ENCODE measurements at regions not wholly inside any gene's neighbourhood (a gene's known extent, or its start where the extent isn't known, plus 50 kb on each side); places are given as distances from the start of the nearest gene placed in this dataset.

- Histone ChIP-seq H3K4me3 (replicated peaks in 1 of 4; ENCODE audit: control extremely low read depth in 1 of 4, insufficient read depth in 1 of 4, low read depth in 3 of 4, low read length in 4 of 4) (no peak overlapping the region), H3K27ac (ENCODE audit: insufficient read depth, low read length) (no peak overlapping the region), H4K20me1 (ENCODE audit: control insufficient read depth, extremely low read depth, insufficient read depth, low read length) (no peaks in the 10 kb centered on the region), H2AFZ (ENCODE audit: low read length) (no peak overlapping the region), H3K4me2 (ENCODE audit: extremely low read depth, insufficient read depth, low read length) (no peak overlapping the region), H3K4me1 (ENCODE audit: control insufficient read depth, extremely low read depth, insufficient read depth, low read length) (peaks cover 5% of the 10 kb centered on the region), H3K9me3 (ENCODE audit: control insufficient read depth, insufficient read depth, low read depth, low read length) (no peaks in the 10 kb centered on the region), H3K27me3 (ENCODE audit: control insufficient read depth, insufficient read depth, low read length) (no peaks in the 10 kb centered on the region), H3K79me2 (ENCODE audit: control insufficient read depth, insufficient read depth, low read length) (no peaks in the 10 kb centered on the region), H3K36me3 (ENCODE audit: control insufficient read depth, insufficient read depth, low read length) (no peaks in the 10 kb centered on the region), H3K9ac (ENCODE audit: insufficient read depth, low read length) (no peak overlapping the region)
- DNase-seq (ENCODE audit: low read depth in 2 of 2), result no peak
- TF ChIP-seq, protein P1, sequence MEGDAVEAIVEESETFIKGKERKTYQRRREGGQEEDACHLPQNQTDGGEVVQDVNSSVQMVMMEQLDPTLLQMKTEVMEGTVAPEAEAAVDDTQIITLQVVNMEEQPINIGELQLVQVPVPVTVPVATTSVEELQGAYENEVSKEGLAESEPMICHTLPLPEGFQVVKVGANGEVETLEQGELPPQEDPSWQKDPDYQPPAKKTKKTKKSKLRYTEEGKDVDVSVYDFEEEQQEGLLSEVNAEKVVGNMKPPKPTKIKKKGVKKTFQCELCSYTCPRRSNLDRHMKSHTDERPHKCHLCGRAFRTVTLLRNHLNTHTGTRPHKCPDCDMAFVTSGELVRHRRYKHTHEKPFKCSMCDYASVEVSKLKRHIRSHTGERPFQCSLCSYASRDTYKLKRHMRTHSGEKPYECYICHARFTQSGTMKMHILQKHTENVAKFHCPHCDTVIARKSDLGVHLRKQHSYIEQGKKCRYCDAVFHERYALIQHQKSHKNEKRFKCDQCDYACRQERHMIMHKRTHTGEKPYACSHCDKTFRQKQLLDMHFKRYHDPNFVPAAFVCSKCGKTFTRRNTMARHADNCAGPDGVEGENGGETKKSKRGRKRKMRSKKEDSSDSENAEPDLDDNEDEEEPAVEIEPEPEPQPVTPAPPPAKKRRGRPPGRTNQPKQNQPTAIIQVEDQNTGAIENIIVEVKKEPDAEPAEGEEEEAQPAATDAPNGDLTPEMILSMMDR (conservative IDR thresholded peaks at IDR 0.05 in 1 of 2, IDR thresholded peaks at IDR 0.05 in 1 of 2; ENCODE audit: low read depth in 1 of 2, low read length in 2 of 2), result no peak
- no peak for TF ChIP-seq EZH2 (IDR thresholded peaks at IDR 0.05; ENCODE audit: low read length, missing control alignments)
Observed at GRCh38 chr13:76724421-76724820, 161.8 kb downstream of the KCTD12 start.

- TF ChIP-seq, protein P1 (conservative IDR thresholded peaks at IDR 0.05 in 1 of 2, IDR thresholded peaks at IDR 0.05 in 1 of 2; ENCODE audit: low read depth in 1 of 2, low read length in 2 of 2), result no peak
- TF ChIP-seq EZH2 (IDR thresholded peaks at IDR 0.05; ENCODE audit: low read length, missing control alignments), result no peak
- peak; percentile 58 to 89 for DNase-seq (ENCODE audit: low read depth in 2 of 2)
- no peak overlapping the region for H3K4me3 ChIP-seq (replicated peaks in 1 of 4; ENCODE audit: control extremely low read depth in 1 of 4, insufficient read depth in 1 of 4, low read depth in 3 of 4, low read length in 4 of 4)
- H4K20me1 ChIP-seq (ENCODE audit: control insufficient read depth, extremely low read depth, insufficient read depth, low read length), result no peaks in the 10 kb centered on the region
- H3K9ac ChIP-seq (ENCODE audit: insufficient read depth, low read length), result no peak overlapping the region
- H2AFZ ChIP-seq (ENCODE audit: low read length), result peak overlapping the region; percentile 21
- H3K4me2 ChIP-seq (ENCODE audit: extremely low read depth, insufficient read depth, low read length), result peak overlapping the region; percentile 26
- peaks cover 5% of the 10 kb centered on the region for H3K4me1 ChIP-seq (ENCODE audit: control insufficient read depth, extremely low read depth, insufficient read depth, low read length)
- H3K79me2 ChIP-seq (ENCODE audit: control insufficient read depth, insufficient read depth, low read length), result no peaks in the 10 kb centered on the region
- no peaks in the 10 kb centered on the region for H3K27me3 ChIP-seq (ENCODE audit: control insufficient read depth, insufficient read depth, low read length)
- H3K36me3 ChIP-seq (ENCODE audit: control insufficient read depth, insufficient read depth, low read length), result no peaks in the 10 kb centered on the region
- no peaks in the 10 kb centered on the region for H3K9me3 ChIP-seq (ENCODE audit: control insufficient read depth, insufficient read depth, low read depth, low read length)
- peak overlapping the region; percentile 30 for H3K27ac ChIP-seq (ENCODE audit: insufficient read depth, low read length)
Observed at GRCh38 chr13:76723551-76724232, 162.5 kb downstream of the KCTD12 start.

DNA sequence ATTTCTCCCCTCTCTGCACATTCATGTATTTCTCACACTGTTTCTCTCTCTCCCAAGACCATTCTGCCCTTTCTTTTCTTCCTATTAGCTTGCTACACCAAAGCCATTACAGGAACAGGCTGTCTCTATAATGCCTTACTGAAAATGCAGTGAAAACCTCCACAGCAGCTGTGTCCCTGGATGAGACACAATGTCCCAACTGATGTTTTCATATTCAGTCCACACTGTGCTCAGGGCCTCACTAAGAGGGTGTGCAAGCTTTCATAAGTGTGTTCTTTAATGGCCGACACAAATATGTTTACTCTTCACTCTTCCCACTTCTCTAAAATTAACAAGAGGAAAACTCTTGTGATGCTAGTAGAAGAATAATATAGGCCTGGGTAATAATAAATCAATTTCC, 163.4 kb downstream of the KCTD12 start:
- DNase-seq (ENCODE audit: low read depth in 2 of 2), result no peak
- Histone ChIP-seq H2AFZ (ENCODE audit: low read length) (no peak overlapping the region), H3K4me2 (ENCODE audit: extremely low read depth, insufficient read depth, low read length) (no peak overlapping the region), H3K27me3 (ENCODE audit: control insufficient read depth, insufficient read depth, low read length) (no peaks in the 10 kb centered on the region), H3K9me3 (ENCODE audit: control insufficient read depth, insufficient read depth, low read depth, low read length) (no peaks in the 10 kb centered on the region), H4K20me1 (ENCODE audit: control insufficient read depth, extremely low read depth, insufficient read depth, low read length) (no peaks in the 10 kb centered on the region), H3K4me1 (ENCODE audit: control insufficient read depth, extremely low read depth, insufficient read depth, low read length) (peaks cover 5% of the 10 kb centered on the region), H3K27ac (ENCODE audit: insufficient read depth, low read length) (no peak overlapping the region), H3K79me2 (ENCODE audit: control insufficient read depth, insufficient read depth, low read length) (no peaks in the 10 kb centered on the region), H3K36me3 (ENCODE audit: control insufficient read depth, insufficient read depth, low read length) (no peaks in the 10 kb centered on the region), H3K4me3 (replicated peaks in 1 of 4; ENCODE audit: control extremely low read depth in 1 of 4, insufficient read depth in 1 of 4, low read depth in 3 of 4, low read length in 4 of 4) (no peak overlapping the region), H3K9ac (ENCODE audit: insufficient read depth, low read length) (no peak overlapping the region)
- TF ChIP-seq EZH2 (IDR thresholded peaks at IDR 0.05; ENCODE audit: low read length, missing control alignments), result no peak
- TF ChIP-seq, protein P1 (conservative IDR thresholded peaks at IDR 0.05 in 1 of 2, IDR thresholded peaks at IDR 0.05 in 1 of 2; ENCODE audit: low read depth in 1 of 2, low read length in 2 of 2), result no peak

All from fibroblast of lung (primary cell).